Type B pancreatic cell (in vitro differentiated cells): ENCODE measurements at regions not wholly inside any gene's neighbourhood (a gene's known extent, or its start where the extent isn't known, plus 50 kb on each side); places are given as distances from the start of the nearest gene placed in this dataset.
A peak's percentile ranks its signal among the peaks of the same experiment; 100 is the strongest.

ENCODE experiments used
- DNase-seq: peaks from one replicate; pipeline ENCODE4 v3.0.0; 2021; ENCODE audit warnings: mixed read lengths; ENCODE audit not compliant: unreplicated experiment; ENCODE audit errors: extremely low spot score
- H3K27ac Mint-ChIP-seq: 2 replicates; pipeline ENCODE4 v1.8.0; 2021; ENCODE audit warnings: mild to moderate bottlenecking, mixed read lengths
- H3K27me3 Mint-ChIP-seq: 2 replicates; pipeline ENCODE4 v1.8.0; 2021; ENCODE audit warnings: mixed read lengths
- H3K36me3 Mint-ChIP-seq: 2 replicates; pipeline ENCODE4 v1.8.0; 2021; ENCODE audit warnings: mixed read lengths
- H3K4me1 Mint-ChIP-seq: one replicate; pipeline ENCODE4 v1.8.0; 2021; ENCODE audit warnings: mixed read lengths; ENCODE audit not compliant: unreplicated experiment
- H3K4me3 Mint-ChIP-seq: 2 replicates; pipeline ENCODE4 v1.8.0; 2021; ENCODE audit warnings: mild to moderate bottlenecking, mixed read lengths
- H3K9me3 Mint-ChIP-seq: 2 replicates; pipeline ENCODE4 v1.8.0; 2021; ENCODE audit warnings: mixed read lengths
- CTCF ChIP-seq: fragments of 200-600 bp; sonication (generic); conservative IDR thresholded peaks from 2 replicates; pipeline ENCODE4 v1.5.0; 2021; ENCODE audit warnings: antibody characterized with exemption, mild to moderate bottlenecking

GRCh38 chr7:155985518-155986250, 173.4 kb upstream of the SHH start:
- H3K36me3 Mint-ChIP-seq, result no peaks in the 10 kb centered on the region
- peaks cover 6% of the 10 kb centered on the region for H3K27me3 Mint-ChIP-seq
- no peaks in the 10 kb centered on the region for H3K4me1 Mint-ChIP-seq
- peak; percentile 34 for DNase-seq
- no peak overlapping the region for H3K4me3 Mint-ChIP-seq
- no peak for TF ChIP-seq CTCF
- no peaks in the 10 kb centered on the region for H3K9me3 Mint-ChIP-seq
- no peak overlapping the region for H3K27ac Mint-ChIP-seq

GRCh38 chr7:155984609-155985405, 172.5 kb upstream of the SHH start:
- Mint-ChIP-seq H3K4me1 (no peaks in the 10 kb centered on the region), H3K27me3 (peaks cover 11% of the 10 kb centered on the region), H3K27ac (no peak overlapping the region), H3K4me3 (no peak overlapping the region), H3K36me3 (no peaks in the 10 kb centered on the region), H3K9me3 (no peaks in the 10 kb centered on the region)
- TF ChIP-seq CTCF, result no peak
- peak; percentile 45 for DNase-seq

- H3K27ac Mint-ChIP-seq, result no peak overlapping the region
- no peak for TF ChIP-seq CTCF
- H3K9me3 Mint-ChIP-seq, result no peaks in the 10 kb centered on the region
- H3K4me3 Mint-ChIP-seq, result no peak overlapping the region
- H3K4me1 Mint-ChIP-seq, result no peaks in the 10 kb centered on the region
- peak; percentile 57 for DNase-seq
- peaks cover 18% of the 10 kb centered on the region for H3K27me3 Mint-ChIP-seq
- H3K36me3 Mint-ChIP-seq, result no peaks in the 10 kb centered on the region
These were observed 171.8 kb upstream of the SHH start for GRCh38 chr7:155984028-155984580.

- no peaks in the 10 kb centered on the region for H3K4me1 Mint-ChIP-seq
- peak; percentile 56 for DNase-seq
- peaks cover 24% of the 10 kb centered on the region for H3K27me3 Mint-ChIP-seq
- no peaks in the 10 kb centered on the region for H3K9me3 Mint-ChIP-seq
- no peak for TF ChIP-seq CTCF
- no peaks in the 10 kb centered on the region for H3K36me3 Mint-ChIP-seq
- H3K4me3 Mint-ChIP-seq, result no peak overlapping the region
- no peak overlapping the region for H3K27ac Mint-ChIP-seq
These were observed 171.0 kb upstream of the SHH start for GRCh38 chr7:155983176-155983815.

- no peaks in the 10 kb centered on the region for H3K36me3 Mint-ChIP-seq
- H3K4me3 Mint-ChIP-seq, result no peak overlapping the region
- no peaks in the 10 kb centered on the region for H3K4me1 Mint-ChIP-seq
These were observed 169.4 kb upstream of the SHH start for GRCh38 chr7:155981703-155982102.

More at GRCh38 chr7:155981703-155982102, 169.4 kb upstream of the SHH start:
- Mint-ChIP-seq H3K27me3 (peaks cover 28% of the 10 kb centered on the region), H3K27ac (no peak overlapping the region), H3K9me3 (no peaks in the 10 kb centered on the region)
- DNase-seq, result no peak
- TF ChIP-seq CTCF, result no peak
